Lung (tissue), 11 donors: ENCODE measurements at regions not wholly inside any gene's neighbourhood (a gene's known extent, or its start where the extent isn't known, plus 50 kb on each side); places are given as distances from the start of the nearest gene placed in this dataset.

Source experiments
- ATAC-seq: fragments of 200-7000 bp; cut with Tn5 transposase; one replicate; pipeline ENCODE4 v1.9.1; 2020; ENCODE audit warnings: moderate number of reproducible peaks; ENCODE audit not compliant: insufficient read depth, low FRiP score
- DNase-seq, 3 donors: peaks; one replicate each; pipeline ENCODE4 v3.0.0-alpha.2; 2013 to 2017
- H3K27ac ChIP-seq, 2 donors: one replicate each; pipeline ENCODE4 v1.5.1; 2013; ENCODE audit warnings: mild to moderate bottlenecking in 2 of 2, moderate library complexity in 2 of 2, control low read depth in 1 of 2, inconsistent platforms in 1 of 2, low read depth in 1 of 2, low read length in 1 of 2
- H3K27me3 ChIP-seq, 3 donors: one replicate each; pipeline ENCODE4 v1.5.1; 2013; ENCODE audit warnings: low read length in 2 of 3; ENCODE audit not compliant: control insufficient read depth in 3 of 3, insufficient read depth in 3 of 3
- H3K36me3 ChIP-seq, 4 donors: one replicate each; pipeline ENCODE4 v1.5.1; 2013; ENCODE audit warnings: low read length in 4 of 4, mild to moderate bottlenecking in 1 of 4, moderate library complexity in 1 of 4; ENCODE audit not compliant: control insufficient read depth in 4 of 4, insufficient read depth in 4 of 4
- H3K4me1 ChIP-seq, 5 donors: one replicate each; pipeline ENCODE4 v1.5.1; 2013; ENCODE audit warnings: low read length in 5 of 5, mild to moderate bottlenecking in 2 of 5, moderate library complexity in 1 of 5; ENCODE audit not compliant: control insufficient read depth in 5 of 5, insufficient read depth in 5 of 5
- H3K4me3 ChIP-seq: one replicate; pipeline ENCODE4 v1.5.1; 2013; ENCODE audit warnings: mild to moderate bottlenecking, control low read depth, moderate library complexity
- H3K9ac ChIP-seq, 2 donors: one replicate each; pipeline ENCODE4 v1.5.1; 2013; ENCODE audit warnings: low read length in 2 of 2, control low read depth in 1 of 2; ENCODE audit not compliant: insufficient read depth in 1 of 2
- H3K9me3 ChIP-seq, 4 donors: one replicate each; pipeline ENCODE4 v1.5.1; 2013; ENCODE audit warnings: low read length in 3 of 4, mild to moderate bottlenecking in 1 of 4, moderate library complexity in 1 of 4; ENCODE audit not compliant: control insufficient read depth in 4 of 4, insufficient read depth in 3 of 4
- WGBS, 2 donors: extraction: QIAGEN DNeasy Blood & Tissue Kit; methylation state at CpG; one replicate each; pipeline ENCODE4 v1.1.7; 2013; 5-methylcytosine and 5-hydroxymethylcytosine counted together
- TF ChIP-seq, protein P1 (sequence below): IDR thresholded peaks from 2 replicates; pipeline ENCODE4 v1.5.1; 2012; ENCODE audit warnings: mild to moderate bottlenecking; ENCODE audit errors: control extremely low read depth, extremely low read depth
- donor health status: control.
- donor health status: control.
- donor health status: Bipolar disorder and iron deficiency.
- donor health status: healthy.
- donor health status: DM: yes; HTN: yes; CAD: no.

DNA sequence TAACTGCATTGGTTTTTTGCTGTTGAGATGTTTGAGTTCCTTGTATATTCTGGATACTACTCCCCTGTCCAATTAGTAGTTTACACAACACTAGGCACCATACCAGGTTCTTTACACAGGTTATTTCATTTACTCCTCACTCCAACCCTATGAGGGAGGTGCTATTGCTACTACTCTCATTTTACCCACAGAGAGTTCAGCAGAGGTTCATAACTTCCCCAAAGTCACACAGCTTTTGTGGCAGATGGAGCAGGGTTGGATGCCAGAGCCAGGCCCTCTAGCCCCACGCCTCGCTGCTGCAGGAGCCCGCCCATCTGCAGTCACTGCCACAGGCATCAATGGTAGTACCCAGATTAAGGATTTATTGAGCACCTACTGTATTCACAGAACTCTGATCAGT is 61.7 kb upstream of the MAP3K4 start:
- H3K9ac ChIP-seq: no peak overlapping the region
- ATAC-seq: no peak
- no peak for DNase-seq
- no peak overlapping the region for H3K4me3 ChIP-seq
- H3K27me3 ChIP-seq: peaks cover 0 to 3% (median 0%) of the 10 kb centered on the region in 3 donors
- H3K4me1 ChIP-seq: peaks cover 0 to 6% (median 4%) of the 10 kb centered on the region in 5 donors
- no peaks in the 10 kb centered on the region for H3K9me3 ChIP-seq
- no peaks in the 10 kb centered on the region for H3K36me3 ChIP-seq
- WGBS, 2 donors: 85% methylated on average over 3 of the region's 3 CpGs
- H3K27ac ChIP-seq: no peak overlapping the region
- TF ChIP-seq, protein P1, sequence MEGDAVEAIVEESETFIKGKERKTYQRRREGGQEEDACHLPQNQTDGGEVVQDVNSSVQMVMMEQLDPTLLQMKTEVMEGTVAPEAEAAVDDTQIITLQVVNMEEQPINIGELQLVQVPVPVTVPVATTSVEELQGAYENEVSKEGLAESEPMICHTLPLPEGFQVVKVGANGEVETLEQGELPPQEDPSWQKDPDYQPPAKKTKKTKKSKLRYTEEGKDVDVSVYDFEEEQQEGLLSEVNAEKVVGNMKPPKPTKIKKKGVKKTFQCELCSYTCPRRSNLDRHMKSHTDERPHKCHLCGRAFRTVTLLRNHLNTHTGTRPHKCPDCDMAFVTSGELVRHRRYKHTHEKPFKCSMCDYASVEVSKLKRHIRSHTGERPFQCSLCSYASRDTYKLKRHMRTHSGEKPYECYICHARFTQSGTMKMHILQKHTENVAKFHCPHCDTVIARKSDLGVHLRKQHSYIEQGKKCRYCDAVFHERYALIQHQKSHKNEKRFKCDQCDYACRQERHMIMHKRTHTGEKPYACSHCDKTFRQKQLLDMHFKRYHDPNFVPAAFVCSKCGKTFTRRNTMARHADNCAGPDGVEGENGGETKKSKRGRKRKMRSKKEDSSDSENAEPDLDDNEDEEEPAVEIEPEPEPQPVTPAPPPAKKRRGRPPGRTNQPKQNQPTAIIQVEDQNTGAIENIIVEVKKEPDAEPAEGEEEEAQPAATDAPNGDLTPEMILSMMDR: no peak

DNA sequence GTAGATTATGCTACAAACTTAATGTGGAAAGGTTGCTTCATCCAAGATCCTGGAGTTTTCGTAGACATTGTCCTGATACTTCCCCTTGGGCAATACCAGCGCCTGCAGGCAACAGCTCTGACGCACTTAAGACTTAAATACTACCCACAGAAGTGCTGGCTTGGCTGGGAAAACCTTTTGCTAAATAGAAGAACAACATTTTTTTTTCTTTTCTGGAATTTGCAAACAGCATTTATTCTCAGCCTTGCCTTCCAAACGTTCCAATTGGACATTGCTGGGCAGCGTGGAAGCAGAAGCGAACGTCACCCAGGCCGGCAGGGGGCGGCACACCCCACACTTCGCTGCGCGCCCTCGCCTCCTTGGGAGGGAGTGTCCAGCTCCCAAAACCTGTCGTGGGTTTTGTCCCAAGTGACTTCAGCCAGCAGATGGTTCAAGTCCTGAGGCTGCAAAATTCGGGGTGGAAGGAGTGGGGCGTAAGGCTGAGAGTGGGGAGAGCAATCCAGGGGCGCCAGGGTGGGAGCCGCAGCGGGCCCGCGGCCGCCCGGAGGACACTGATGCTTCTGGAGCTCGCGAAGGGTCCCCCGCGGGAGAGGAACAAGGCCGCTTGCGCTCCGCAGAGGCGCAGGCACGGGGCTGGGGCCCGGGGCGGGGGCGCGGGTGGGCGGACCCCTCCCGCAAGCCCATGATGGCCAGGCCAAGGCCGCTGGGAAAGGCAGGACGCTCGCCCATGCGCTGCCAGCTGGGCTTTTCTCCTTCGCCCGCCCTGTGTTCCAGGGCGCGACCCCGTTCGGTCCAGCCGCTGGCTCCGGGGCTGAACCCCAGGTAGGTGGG is 60.8 kb upstream of the MAP3K4 start:
- 3 to 5% methylated on average over 47 to 50 of the region's 50 CpGs for WGBS, 2 donors
- Histone ChIP-seq H3K4me1 (peaks cover 0 to 6% (median 4%) of the 10 kb centered on the region in 5 donors), H3K36me3 (no peaks in the 10 kb centered on the region), H3K27me3 (peaks cover 0 to 3% (median 0%) of the 10 kb centered on the region in 3 donors), H3K4me3 (no peak overlapping the region), H3K9ac (no peak overlapping the region), H3K9me3 (peaks cover 0 to 2% (median 0%) of the 10 kb centered on the region in 4 donors), H3K27ac (no peak overlapping the region)
- peak; percentile 82 to 86 (median 86) for DNase-seq
- ATAC-seq: peak; percentile 96
- TF ChIP-seq, protein P1: peak; percentile 81

DNA sequence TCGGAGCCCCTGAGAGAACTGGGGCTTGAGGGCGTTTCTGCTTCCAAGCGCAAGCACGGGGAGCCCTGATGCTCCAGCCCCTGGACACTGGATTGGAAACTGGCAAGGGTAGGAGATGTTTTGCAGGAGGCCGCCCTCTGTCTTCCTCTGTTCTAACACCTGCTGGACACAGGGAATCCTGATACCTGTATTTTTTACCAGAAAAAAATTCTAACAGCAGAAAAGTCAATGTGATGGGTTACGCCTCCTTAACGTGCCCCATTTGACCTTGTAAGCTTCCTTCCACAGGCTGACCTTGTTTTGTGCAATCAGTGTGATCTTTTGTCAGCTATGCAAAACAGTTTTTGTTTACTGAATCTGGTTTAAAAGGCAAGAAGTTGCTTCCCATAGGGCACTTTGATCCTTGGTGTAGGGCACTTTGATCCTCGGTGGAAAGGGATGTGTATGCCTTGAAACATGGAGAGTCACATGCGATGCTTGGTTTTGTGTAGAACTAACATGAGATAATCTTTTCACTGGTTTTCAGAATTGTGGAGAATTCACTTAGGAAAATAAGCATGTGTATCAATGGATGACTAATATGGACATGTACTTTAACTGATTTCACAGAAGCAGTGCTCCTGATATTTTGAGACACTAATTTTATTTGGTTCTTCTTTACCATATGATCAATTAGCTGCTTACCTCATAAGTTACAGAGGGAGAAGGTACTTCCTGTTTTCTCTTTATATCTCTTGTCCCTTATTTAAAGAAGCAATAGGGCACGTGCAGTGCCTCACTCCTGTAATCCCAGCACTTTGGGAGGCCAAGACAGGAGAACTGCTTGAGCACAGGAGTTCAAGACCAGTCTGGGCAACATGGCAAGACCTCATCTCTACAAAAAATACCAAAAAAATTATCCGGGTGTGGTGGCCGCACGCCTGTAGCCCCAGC is 59.9 kb upstream of the MAP3K4 start:
- TF ChIP-seq, protein P1: no peak
- no peak overlapping the region for H3K9ac ChIP-seq
- no peak overlapping the region for H3K4me3 ChIP-seq
- ATAC-seq: no peak
- 47 to 55% methylated on average over 13 of the region's 13 CpGs for WGBS, 2 donors
- peaks cover 0 to 2% (median 0%) of the 10 kb centered on the region in 4 donors for H3K9me3 ChIP-seq
- no peaks in the 10 kb centered on the region for H3K36me3 ChIP-seq
- no peak for DNase-seq
- no peak overlapping the region for H3K27ac ChIP-seq
- H3K27me3 ChIP-seq: peaks cover 0 to 3% (median 0%) of the 10 kb centered on the region in 3 donors
- H3K4me1 ChIP-seq: peaks cover 0 to 6% (median 4%) of the 10 kb centered on the region in 5 donors
